Spinal cord (tissue), 9 donors: ENCODE measurements at regions not wholly inside any gene's neighbourhood (a gene's known extent, or its start where the extent isn't known, plus 50 kb on each side); places are given as distances from the start of the nearest gene placed in this dataset.
"Not testable (repeated sequence)": the region's sequence is repeated elsewhere in the genome, so short reads cannot be mapped to it uniquely, and the experiment has no call there.

Experiments
- DNase-seq, 6 donors: peaks; one replicate each; pipeline versions ENCODE4 v3.0.0 to v3.0.0-alpha.2; 2013 to 2015; ENCODE audit warnings: low spot score in 6 of 6, low read depth in 4 of 6
- H3K27ac ChIP-seq: one replicate; pipeline ENCODE4 v1.5.1; 2013; ENCODE audit warnings: low read depth, low read length, control low read depth
- H3K27me3 ChIP-seq: one replicate; pipeline ENCODE4 v1.6.1; 2013; ENCODE audit warnings: low read length; ENCODE audit not compliant: control insufficient read depth, insufficient read depth
- H3K36me3 ChIP-seq: one replicate; pipeline ENCODE4 v1.6.1; 2013; ENCODE audit warnings: low read length; ENCODE audit not compliant: control insufficient read depth, insufficient read depth
- H3K4me1 ChIP-seq: one replicate; pipeline ENCODE4 v1.6.1; 2013; ENCODE audit warnings: low read length; ENCODE audit not compliant: control insufficient read depth, insufficient read depth
- H3K4me3 ChIP-seq: one replicate; pipeline ENCODE4 v1.5.1; 2013; ENCODE audit warnings: low read depth, low read length, control low read depth
- H3K9me3 ChIP-seq: one replicate; pipeline ENCODE4 v1.6.1; 2013; ENCODE audit warnings: low read length; ENCODE audit not compliant: control insufficient read depth, insufficient read depth
- WGBS: methylation state at CpG from one replicate; pipeline ENCODE4 v1.1.5; 2013; ENCODE audit warnings: missing lambda C conversion rate; ENCODE audit not compliant: insufficient coverage; 5-methylcytosine and 5-hydroxymethylcytosine counted together
- donor health status: healthy.

- WGBS = no CpG with 5 or more reads among the region's 1 CpG
- DNase-seq, H3K4me1 ChIP-seq: not testable (repeated sequence)
Observed at GRCh38 chr9:2443933-2444332, 177.7 kb upstream of the VLDLR start.

GRCh38 chr9:2448193-2448738, 173.3 kb upstream of the VLDLR start:
- H3K27me3 ChIP-seq = no peaks in the 10 kb centered on the region
- H3K9me3 ChIP-seq = no peaks in the 10 kb centered on the region
- H3K27ac ChIP-seq = no peak overlapping the region
- H3K4me1 ChIP-seq = no peaks in the 10 kb centered on the region
- no peak overlapping the region for H3K4me3 ChIP-seq
- WGBS = no CpG with 5 or more reads among the region's 2 CpGs
- DNase-seq = no peak
- H3K36me3 ChIP-seq = no peaks in the 10 kb centered on the region

More at GRCh38 chr9:2443933-2444332, 177.7 kb upstream of the VLDLR start:
- H3K9me3 ChIP-seq, H3K27ac ChIP-seq, H3K27me3 ChIP-seq, H3K4me3 ChIP-seq, H3K36me3 ChIP-seq: not testable (repeated sequence)

- Histone ChIP-seq H3K9me3 (no peaks in the 10 kb centered on the region), H3K27ac (no peak overlapping the region), H3K36me3 (no peaks in the 10 kb centered on the region), H3K4me1 (no peaks in the 10 kb centered on the region), H3K27me3 (no peaks in the 10 kb centered on the region), H3K4me3 (no peak overlapping the region)
- no peak for DNase-seq
- WGBS = no CpG with 5 or more reads among the region's 1 CpG
Observed at GRCh38 chr9:2453106-2453505, 168.5 kb upstream of the VLDLR start.

GRCh38 chr9:2453701-2454100, 167.9 kb upstream of the VLDLR start:
- Histone ChIP-seq H3K27ac (no peak overlapping the region), H3K36me3 (no peaks in the 10 kb centered on the region), H3K9me3 (no peaks in the 10 kb centered on the region), H3K27me3 (no peaks in the 10 kb centered on the region), H3K4me1 (no peaks in the 10 kb centered on the region), H3K4me3 (no peak overlapping the region)
- WGBS = 100% methylated on average over 2 of the region's 6 CpGs
- no peak for DNase-seq

GRCh38 chr9:2459756-2460155, 161.8 kb upstream of the VLDLR start:
- Histone ChIP-seq H3K36me3 (no peaks in the 10 kb centered on the region), H3K4me1 (no peaks in the 10 kb centered on the region), H3K4me3 (no peak overlapping the region), H3K27me3 (no peaks in the 10 kb centered on the region), H3K9me3 (no peaks in the 10 kb centered on the region), H3K27ac (no peak overlapping the region)
- 30% methylated on average over 2 of the region's 3 CpGs for WGBS
- peak in 2 of 6 donors; percentile 57 to 95 for DNase-seq

- Histone ChIP-seq H3K27me3 (no peaks in the 10 kb centered on the region), H3K4me1 (no peaks in the 10 kb centered on the region), H3K27ac (no peak overlapping the region), H3K9me3 (no peaks in the 10 kb centered on the region), H3K36me3 (no peaks in the 10 kb centered on the region), H3K4me3 (no peak overlapping the region)
- WGBS = 69% methylated on average over 4 of the region's 5 CpGs
- DNase-seq = peak in 2 of 6 donors; percentile 63 to 97
Observed at GRCh38 chr9:2461892-2462291, 159.7 kb upstream of the VLDLR start.

- 100% methylated on average over 1 of the region's 2 CpGs for WGBS
- no peaks in the 10 kb centered on the region for H3K36me3 ChIP-seq
- H3K27me3 ChIP-seq = no peaks in the 10 kb centered on the region
- H3K4me3 ChIP-seq = no peak overlapping the region
- DNase-seq = no peak
- H3K9me3 ChIP-seq = no peaks in the 10 kb centered on the region
- H3K27ac ChIP-seq = no peak overlapping the region
- peaks cover 2% of the 10 kb centered on the region for H3K4me1 ChIP-seq
Observed at GRCh38 chr9:2464624-2465023, 157.0 kb upstream of the VLDLR start.

- no peaks in the 10 kb centered on the region for H3K9me3 ChIP-seq
- peaks cover 3% of the 10 kb centered on the region for H3K4me1 ChIP-seq
- H3K4me3 ChIP-seq = no peak overlapping the region
- no CpG with 5 or more reads among the region's 2 CpGs for WGBS
- H3K27me3 ChIP-seq = no peaks in the 10 kb centered on the region
- H3K27ac ChIP-seq = no peak overlapping the region
- H3K36me3 ChIP-seq = no peaks in the 10 kb centered on the region
- no peak for DNase-seq
Observed at GRCh38 chr9:2465516-2465915, 156.1 kb upstream of the VLDLR start.

GRCh38 chr9:2465921-2466460, 155.6 kb upstream of the VLDLR start:
- no CpG with 5 or more reads among the region's 1 CpG for WGBS
- H3K4me1 ChIP-seq = peaks cover 3% of the 10 kb centered on the region
- DNase-seq = no peak
- no peaks in the 10 kb centered on the region for H3K27me3 ChIP-seq
- no peak overlapping the region for H3K27ac ChIP-seq
- H3K9me3 ChIP-seq = no peaks in the 10 kb centered on the region
- H3K4me3 ChIP-seq = no peak overlapping the region
- no peaks in the 10 kb centered on the region for H3K36me3 ChIP-seq

- peaks cover 3% of the 10 kb centered on the region for H3K4me1 ChIP-seq
- no peaks in the 10 kb centered on the region for H3K9me3 ChIP-seq
- DNase-seq = no peak
- H3K27ac ChIP-seq = no peak overlapping the region
- no peak overlapping the region for H3K4me3 ChIP-seq
- 64% methylated on average over 2 of the region's 6 CpGs for whole genome bisulfite sequencing
- H3K27me3 ChIP-seq = no peaks in the 10 kb centered on the region
- H3K36me3 ChIP-seq = no peaks in the 10 kb centered on the region
Observed at GRCh38 chr9:2466703-2467102, 154.9 kb upstream of the VLDLR start.
